Keratinocyte (primary cell): ENCODE measurements at regions not wholly inside any gene's neighbourhood (a gene's known extent, or its start where the extent isn't known, plus 50 kb on each side); places are given as distances from the start of the nearest gene placed in this dataset.

ENCODE experiments used
- DNase-seq: peaks from one replicate; pipeline ENCODE4 v3.0.0-alpha.2; 2011; ENCODE audit warnings: low read depth, missing footprints, low spot score
- FAIRE-seq: peaks from 2 replicates; lab custom pipeline; 2011; peaks lifted over from hg19 to GRCh38; lab: Jason Lieb, UNC
- H2AFZ ChIP-seq: 2 replicates; pipeline ENCODE4 v1.6.0; 2012; ENCODE audit warnings: low read length, control low read depth, inconsistent platforms; ENCODE audit not compliant: control insufficient read depth
- H3K27ac ChIP-seq: 2 replicates; pipeline ENCODE4 v1.5.1; 2011; ENCODE audit warnings: low read length; ENCODE audit not compliant: control insufficient read depth, insufficient read depth
- H3K27me3 ChIP-seq: 3 replicates; pipeline ENCODE4 v1.6.0; 2011; ENCODE audit warnings: low read length; ENCODE audit not compliant: control insufficient read depth, insufficient read depth; ENCODE audit errors: extremely low read depth
- H3K36me3 ChIP-seq, 2 experiments: 2 replicates in 1 of 2; 3 replicates in 1 of 2; pipeline ENCODE4 v1.5.1; 2011; ENCODE audit warnings: low read length in 2 of 2, mild to moderate bottlenecking in 1 of 2; ENCODE audit not compliant: control insufficient read depth in 2 of 2, insufficient read depth in 2 of 2; ENCODE audit errors: extremely low read depth in 1 of 2
- H3K4me1 ChIP-seq: 3 replicates; pipeline ENCODE4 v1.5.1; 2011; ENCODE audit warnings: low read length; ENCODE audit not compliant: control insufficient read depth, insufficient read depth; ENCODE audit errors: extremely low read depth
- H3K4me2 ChIP-seq: 3 replicates; pipeline ENCODE4 v1.6.0; 2011; ENCODE audit warnings: low read depth, low read length; ENCODE audit not compliant: control insufficient read depth, insufficient read depth; ENCODE audit errors: extremely low read depth
- H3K4me3 ChIP-seq, 3 experiments: fragments of 200-600 bp in 1 of 3; sonication (generic) in 1 of 3; 2 replicates in 2 of 3; 3 replicates in 1 of 3; pipeline ENCODE4 v1.5.1; 2011 to 2016; ENCODE audit warnings: low read length in 3 of 3, mild to moderate bottlenecking in 3 of 3, control low read depth in 2 of 3, inconsistent platforms in 1 of 3, low read depth in 1 of 3, mixed read lengths in 1 of 3, mixed run types in 1 of 3, moderate library complexity in 1 of 3; ENCODE audit not compliant: control insufficient read depth in 2 of 3, insufficient read depth in 2 of 3; ENCODE audit errors: extremely low read depth in 1 of 3
- H3K79me2 ChIP-seq: 2 replicates; pipeline ENCODE4 v1.6.0; 2012; ENCODE audit warnings: low read length; ENCODE audit not compliant: control insufficient read depth, insufficient read depth
- H3K9ac ChIP-seq: 3 replicates; pipeline ENCODE4 v1.6.0; 2011; ENCODE audit warnings: low read length; ENCODE audit not compliant: control insufficient read depth, insufficient read depth; ENCODE audit errors: extremely low read depth
- H3K9me1 ChIP-seq: 3 replicates; pipeline ENCODE4 v1.6.0; 2011; ENCODE audit warnings: low read length; ENCODE audit not compliant: control insufficient read depth, insufficient read depth; ENCODE audit errors: extremely low read depth
- H3K9me3 ChIP-seq: 2 replicates; pipeline ENCODE4 v1.5.1; 2012; ENCODE audit warnings: low read depth, low read length; ENCODE audit not compliant: control insufficient read depth
- H4K20me1 ChIP-seq: 3 replicates; pipeline ENCODE4 v1.6.0; 2011; ENCODE audit warnings: low read length; ENCODE audit not compliant: control insufficient read depth, insufficient read depth; ENCODE audit errors: extremely low read depth
- EZH2 ChIP-seq: IDR thresholded peaks from one replicate; pipeline ENCODE4 v1.6.1; 2012; ENCODE audit warnings: inconsistent platforms, mild to moderate bottlenecking, low read length, moderate library complexity
- dilution Hi-C: fragments of 300-500 bp; cut with MboI; formaldehyde crosslinking; loops from one replicate; pipeline ENCODE4 v1.7.0; 2020; ENCODE audit warnings: low sequenced_read_pairs; ENCODE audit not compliant: extremely low pct_ligation_motif_present
- TF ChIP-seq, protein P1 (sequence below), 3 experiments: IDR thresholded peaks in 1 of 3; conservative IDR thresholded peaks in 1 of 3; optimal IDR thresholded peaks in 1 of 3; 2 replicates in 2 of 3; 3 replicates in 1 of 3; pipeline versions ENCODE3 to v1.5.1; 2011; ENCODE audit warnings: low read length in 3 of 3, mild to moderate bottlenecking in 3 of 3, moderate library complexity in 2 of 3, control low read depth in 1 of 3, inconsistent platforms in 1 of 3; ENCODE audit not compliant: insufficient read depth in 2 of 3; ENCODE audit errors: extremely low read depth in 1 of 3

DNA sequence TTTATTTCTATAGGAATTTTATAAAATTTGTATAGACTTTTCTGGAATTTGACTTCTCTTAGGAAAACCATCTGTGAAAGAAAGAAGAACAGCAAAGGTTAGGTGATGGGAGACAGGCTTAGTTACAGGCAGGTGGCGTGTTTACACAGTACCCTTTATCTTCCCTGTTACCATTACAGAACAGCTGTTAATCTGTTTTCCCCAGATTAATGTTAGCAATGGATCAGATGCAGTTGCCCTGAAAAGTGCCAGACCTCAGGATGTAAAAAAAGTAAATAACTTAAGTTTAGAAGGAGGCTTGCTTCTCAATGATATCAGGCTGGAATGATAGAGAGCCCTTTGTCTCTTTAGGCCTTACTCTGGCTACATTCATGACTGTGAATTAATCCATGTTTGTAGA is 1186.5 kb upstream of the TENM4 start:
- dilution Hi-C loops: no loop called here

DNA sequence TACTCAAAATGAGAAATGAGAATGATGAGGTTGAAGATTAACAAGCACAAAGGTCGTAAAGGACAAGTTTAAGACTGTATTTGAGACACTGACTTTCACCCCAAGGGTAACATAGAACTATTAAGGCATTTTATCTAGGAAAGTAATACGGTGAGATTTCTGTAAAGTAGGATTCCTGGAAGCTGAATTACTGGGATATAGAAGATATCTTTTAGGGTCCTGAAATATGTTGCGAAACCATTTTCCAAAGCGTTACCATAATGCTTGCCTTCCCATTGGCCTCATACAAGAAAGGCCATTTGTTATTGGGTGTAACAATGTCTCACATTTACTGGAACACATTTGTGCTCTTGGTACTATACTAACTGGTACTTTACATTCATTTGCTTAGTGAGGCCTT is 1185.9 kb upstream of the TENM4 start:
- no peaks in the 10 kb centered on the region for H3K36me3 ChIP-seq
- FAIRE-seq: peak; percentile 5
- no peak overlapping the region for H3K4me2 ChIP-seq
- no peak overlapping the region for H3K27ac ChIP-seq
- H3K9ac ChIP-seq: no peak overlapping the region
- no peaks in the 10 kb centered on the region for H3K9me1 ChIP-seq
- no peaks in the 10 kb centered on the region for H4K20me1 ChIP-seq
- dilution Hi-C loops: no loop called here
- no peak overlapping the region for H3K4me3 ChIP-seq
- no peaks in the 10 kb centered on the region for H3K79me2 ChIP-seq
- TF ChIP-seq EZH2: no peak
- TF ChIP-seq, protein P1, sequence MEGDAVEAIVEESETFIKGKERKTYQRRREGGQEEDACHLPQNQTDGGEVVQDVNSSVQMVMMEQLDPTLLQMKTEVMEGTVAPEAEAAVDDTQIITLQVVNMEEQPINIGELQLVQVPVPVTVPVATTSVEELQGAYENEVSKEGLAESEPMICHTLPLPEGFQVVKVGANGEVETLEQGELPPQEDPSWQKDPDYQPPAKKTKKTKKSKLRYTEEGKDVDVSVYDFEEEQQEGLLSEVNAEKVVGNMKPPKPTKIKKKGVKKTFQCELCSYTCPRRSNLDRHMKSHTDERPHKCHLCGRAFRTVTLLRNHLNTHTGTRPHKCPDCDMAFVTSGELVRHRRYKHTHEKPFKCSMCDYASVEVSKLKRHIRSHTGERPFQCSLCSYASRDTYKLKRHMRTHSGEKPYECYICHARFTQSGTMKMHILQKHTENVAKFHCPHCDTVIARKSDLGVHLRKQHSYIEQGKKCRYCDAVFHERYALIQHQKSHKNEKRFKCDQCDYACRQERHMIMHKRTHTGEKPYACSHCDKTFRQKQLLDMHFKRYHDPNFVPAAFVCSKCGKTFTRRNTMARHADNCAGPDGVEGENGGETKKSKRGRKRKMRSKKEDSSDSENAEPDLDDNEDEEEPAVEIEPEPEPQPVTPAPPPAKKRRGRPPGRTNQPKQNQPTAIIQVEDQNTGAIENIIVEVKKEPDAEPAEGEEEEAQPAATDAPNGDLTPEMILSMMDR (optimal IDR thresholded peaks at IDR 0.05 in 1 of 3, IDR thresholded peaks at IDR 0.05 in 1 of 3, conservative IDR thresholded peaks at IDR 0.05 in 1 of 3; ENCODE audit: extremely low read depth in 1 of 3, insufficient read depth in 2 of 3, low read length in 3 of 3): no peak
- no peaks in the 10 kb centered on the region for H3K9me3 ChIP-seq
- no peaks in the 10 kb centered on the region for H3K4me1 ChIP-seq
- H2AFZ ChIP-seq: no peak overlapping the region
- no peak for DNase-seq
- no peaks in the 10 kb centered on the region for H3K27me3 ChIP-seq

More for the DNA sequence above, 1186.5 kb upstream of the TENM4 start:
- DNase-seq (no peak), FAIRE-seq (no peak)
- Histone ChIP-seq H3K79me2 (no peaks in the 10 kb centered on the region), H3K36me3 (no peaks in the 10 kb centered on the region), H4K20me1 (no peaks in the 10 kb centered on the region), H2AFZ (no peak overlapping the region), H3K27ac (no peak overlapping the region), H3K27me3 (no peaks in the 10 kb centered on the region), H3K9me3 (no peaks in the 10 kb centered on the region), H3K9me1 (no peaks in the 10 kb centered on the region), H3K9ac (no peak overlapping the region), H3K4me3 (no peak overlapping the region), H3K4me1 (no peaks in the 10 kb centered on the region), H3K4me2 (no peak overlapping the region)
- TF ChIP-seq EZH2: no peak
- TF ChIP-seq, protein P1 (optimal IDR thresholded peaks at IDR 0.05 in 1 of 3, IDR thresholded peaks at IDR 0.05 in 1 of 3, conservative IDR thresholded peaks at IDR 0.05 in 1 of 3; ENCODE audit: extremely low read depth in 1 of 3, insufficient read depth in 2 of 3, low read length in 3 of 3): no peak
